OCI-LY1 (cell line): ENCODE measurements at regions not wholly inside any gene's neighbourhood (a gene's known extent, or its start where the extent isn't known, plus 50 kb on each side); places are given as distances from the start of the nearest gene placed in this dataset.

ENCODE experiments used
- H2AFZ ChIP-seq: fragments of 200-600 bp; sonication (generic), shearing (Covaris generic); 2 replicates; pipeline ENCODE4 v1.6.0; 2014; ENCODE audit warnings: antibody characterized with exemption, mild to moderate bottlenecking, low read length
- H3F3A ChIP-seq: fragments of 200-600 bp; sonication (generic), shearing (Covaris generic); 2 replicates; pipeline ENCODE4 v1.6.0; 2014; ENCODE audit warnings: mild to moderate bottlenecking, antibody characterized with exemption, low read length, moderate library complexity; ENCODE audit not compliant: insufficient read depth
- H3K27ac ChIP-seq: fragments of 200-600 bp; sonication (generic); 2 replicates; pipeline ENCODE4 v1.5.1; 2014; ENCODE audit warnings: low read length, mixed run types, mild to moderate bottlenecking, low read depth; ENCODE audit not compliant: poor library complexity, severe bottlenecking
- H3K27me3 ChIP-seq: fragments of 200-600 bp; sonication (generic); 2 replicates; pipeline ENCODE4 v1.6.0; 2014; ENCODE audit warnings: antibody characterized with exemption, mild to moderate bottlenecking, low read length, moderate library complexity; ENCODE audit not compliant: insufficient read depth
- H3K36me3 ChIP-seq: fragments of 200-600 bp; sonication (generic); 2 replicates; pipeline ENCODE4 v1.6.1; 2014; ENCODE audit warnings: mild to moderate bottlenecking, antibody characterized with exemption, low read length, moderate library complexity, mixed read lengths; ENCODE audit not compliant: insufficient read depth
- H3K4me1 ChIP-seq: fragments of 200-600 bp; sonication (generic); 2 replicates; pipeline ENCODE4 v1.5.1; 2014; ENCODE audit warnings: mild to moderate bottlenecking, low read length, moderate library complexity; ENCODE audit not compliant: insufficient read depth, severe bottlenecking
- H3K4me2 ChIP-seq: fragments of 200-600 bp; sonication (generic), shearing (Covaris generic); 2 replicates; pipeline ENCODE4 v1.6.1; 2014; ENCODE audit warnings: low read length
- H3K4me3 ChIP-seq: fragments of 200-600 bp; sonication (generic); 2 replicates; pipeline ENCODE4 v1.5.1; 2014; ENCODE audit warnings: low read length, low read depth, mild to moderate bottlenecking, mixed read lengths; ENCODE audit not compliant: poor library complexity, severe bottlenecking
- H3K79me2 ChIP-seq: fragments of 200-600 bp; shearing (Covaris generic); 2 replicates; pipeline ENCODE4 v1.6.1; 2016; ENCODE audit warnings: mixed run types, low read length, mixed read lengths; ENCODE audit not compliant: insufficient read depth
- H3K9ac ChIP-seq: fragments of 200-600 bp; sonication (generic), shearing (Covaris generic); 2 replicates; pipeline ENCODE4 v1.6.1; 2014; ENCODE audit warnings: mild to moderate bottlenecking, low read length, mixed read lengths
- H3K9me2 ChIP-seq: fragments of 200-600 bp; sonication (generic), shearing (Covaris generic); 2 replicates; pipeline ENCODE4 v1.6.1; 2014; ENCODE audit warnings: low read depth, mild to moderate bottlenecking, low read length, mixed read lengths
- H3K9me3 ChIP-seq: fragments of 200-600 bp; shearing (Covaris generic); 2 replicates; pipeline ENCODE4 v1.6.1; 2014; ENCODE audit warnings: low read length, mixed read lengths
- H4K20me1 ChIP-seq: fragments of 200-600 bp; sonication (generic), shearing (Covaris generic); 2 replicates; pipeline ENCODE4 v1.6.0; 2016; ENCODE audit warnings: mild to moderate bottlenecking, low read length; ENCODE audit not compliant: insufficient read depth
- CTCF ChIP-seq: fragments of 200-600 bp; sonication (generic), shearing (Covaris generic); IDR thresholded peaks from 2 replicates; pipeline ENCODE4 v1.5.1; 2017; ENCODE audit warnings: mild to moderate bottlenecking, antibody characterized with exemption, low read length, moderate library complexity, mixed read lengths
- EZH2 ChIP-seq: fragments of 200-600 bp; sonication (generic), shearing (Covaris generic); IDR thresholded peaks from 2 replicates; pipeline ENCODE4 v1.8.0; 2017; ENCODE audit warnings: borderline replicate concordance, mixed run types, mild to moderate bottlenecking, antibody characterized with exemption, low read length, moderate library complexity, mixed read lengths

GRCh38 chr18:10322004-10322403, 132.4 kb upstream of the APCDD1 start:
- no peaks in the 10 kb centered on the region for H3F3A ChIP-seq
- H3K27me3 ChIP-seq = no peaks in the 10 kb centered on the region; the same call in 1 of the 2 replicates
- H2AFZ ChIP-seq = no peak overlapping the region
- no peak overlapping the region for H3K4me2 ChIP-seq
- no peaks in the 10 kb centered on the region for H3K9me2 ChIP-seq
- H3K9ac ChIP-seq = no peak overlapping the region
- no peak overlapping the region for H3K27ac ChIP-seq
- no peak for TF ChIP-seq EZH2
- TF ChIP-seq CTCF = no peak
- no peak overlapping the region for H3K4me3 ChIP-seq
- H4K20me1 ChIP-seq = no peaks in the 10 kb centered on the region
- no peaks in the 10 kb centered on the region for H3K79me2 ChIP-seq
- H3K36me3 ChIP-seq = no peaks in the 10 kb centered on the region
- H3K9me3 ChIP-seq = no peaks in the 10 kb centered on the region
- H3K4me1 ChIP-seq = no peaks in the 10 kb centered on the region

- H3F3A ChIP-seq = no peaks in the 10 kb centered on the region
- no peak overlapping the region for H3K4me3 ChIP-seq
- no peak for TF ChIP-seq EZH2
- TF ChIP-seq CTCF = no peak
- no peak overlapping the region for H3K4me2 ChIP-seq
- H3K9me3 ChIP-seq = no peaks in the 10 kb centered on the region
- H2AFZ ChIP-seq = no peak overlapping the region
- no peaks in the 10 kb centered on the region for H4K20me1 ChIP-seq
- no peaks in the 10 kb centered on the region for H3K9me2 ChIP-seq
- no peak overlapping the region for H3K9ac ChIP-seq
- H3K36me3 ChIP-seq = no peaks in the 10 kb centered on the region
- H3K79me2 ChIP-seq = no peaks in the 10 kb centered on the region
- H3K27me3 ChIP-seq = no peaks in the 10 kb centered on the region; the same call in 1 of the 2 replicates
- H3K4me1 ChIP-seq = no peaks in the 10 kb centered on the region
- H3K27ac ChIP-seq = no peak overlapping the region
Measured at GRCh38 chr18:10322435-10322834, 132.0 kb upstream of the APCDD1 start.

GRCh38 chr18:10329101-10329500, 125.3 kb upstream of the APCDD1 start:
- Histone ChIP-seq H4K20me1 (no peaks in the 10 kb centered on the region), H3K79me2 (no peaks in the 10 kb centered on the region), H3K27me3 (no peaks in the 10 kb centered on the region), H3K27ac (no peak overlapping the region), H2AFZ (no peak overlapping the region), H3K36me3 (no peaks in the 10 kb centered on the region), H3K9ac (no peak overlapping the region), H3K9me3 (no peaks in the 10 kb centered on the region), H3F3A (no peaks in the 10 kb centered on the region), H3K4me2 (no peak overlapping the region), H3K4me1 (no peaks in the 10 kb centered on the region), H3K9me2 (no peaks in the 10 kb centered on the region), H3K4me3 (no peak overlapping the region)
- TF ChIP-seq CTCF = no peak
- no peak for TF ChIP-seq EZH2
